ENCODE measurements at regions not wholly inside any gene's neighbourhood (a gene's known extent, or its start where the extent isn't known, plus 50 kb on each side); places are given as distances from the start of the nearest gene placed in this dataset.

GRCh38 chr3:31234145-31234544 lies 298.6 kb upstream of the STT3B start:
- TF ChIP-seq, protein P1, sequence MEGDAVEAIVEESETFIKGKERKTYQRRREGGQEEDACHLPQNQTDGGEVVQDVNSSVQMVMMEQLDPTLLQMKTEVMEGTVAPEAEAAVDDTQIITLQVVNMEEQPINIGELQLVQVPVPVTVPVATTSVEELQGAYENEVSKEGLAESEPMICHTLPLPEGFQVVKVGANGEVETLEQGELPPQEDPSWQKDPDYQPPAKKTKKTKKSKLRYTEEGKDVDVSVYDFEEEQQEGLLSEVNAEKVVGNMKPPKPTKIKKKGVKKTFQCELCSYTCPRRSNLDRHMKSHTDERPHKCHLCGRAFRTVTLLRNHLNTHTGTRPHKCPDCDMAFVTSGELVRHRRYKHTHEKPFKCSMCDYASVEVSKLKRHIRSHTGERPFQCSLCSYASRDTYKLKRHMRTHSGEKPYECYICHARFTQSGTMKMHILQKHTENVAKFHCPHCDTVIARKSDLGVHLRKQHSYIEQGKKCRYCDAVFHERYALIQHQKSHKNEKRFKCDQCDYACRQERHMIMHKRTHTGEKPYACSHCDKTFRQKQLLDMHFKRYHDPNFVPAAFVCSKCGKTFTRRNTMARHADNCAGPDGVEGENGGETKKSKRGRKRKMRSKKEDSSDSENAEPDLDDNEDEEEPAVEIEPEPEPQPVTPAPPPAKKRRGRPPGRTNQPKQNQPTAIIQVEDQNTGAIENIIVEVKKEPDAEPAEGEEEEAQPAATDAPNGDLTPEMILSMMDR (IDR thresholded peaks at IDR 0.05), result no peak
- no peak for TF ChIP-seq POLR2A (IDR thresholded peaks at IDR 0.05)

Measured in prostate gland (tissue), 2 donors.